BLaER1 treated with 17β-estradiol and CSF1 and Interleukin-3, amounts not matched to agents 10 nM and 100 nM (cell line): ENCODE measurements at regions not wholly inside any gene's neighbourhood (a gene's known extent, or its start where the extent isn't known, plus 50 kb on each side); places are given as distances from the start of the nearest gene placed in this dataset.

Experiments
- H3K27ac ChIP-seq, 11 experiments: shearing (Covaris generic); formaldehyde crosslinking; 2 replicates each; pipeline ENCODE4 v1.8.1; 2022
- H3K27me3 ChIP-seq, 11 experiments: shearing (Covaris generic); formaldehyde crosslinking; 2 replicates each; pipeline ENCODE4 v1.8.1; 2022
- H3K36me3 ChIP-seq, 11 experiments: shearing (Covaris generic); formaldehyde crosslinking; 2 replicates each; pipeline ENCODE4 v1.8.1; 2022
- H3K4me1 ChIP-seq, 10 experiments: shearing (Covaris generic); formaldehyde crosslinking; 2 replicates each; pipeline ENCODE4 v1.8.1; 2022
- H3K4me2 ChIP-seq, 11 experiments: shearing (Covaris generic); formaldehyde crosslinking; 2 replicates each; pipeline ENCODE4 v1.8.1; 2022
- H3K4me3 ChIP-seq, 10 experiments: shearing (Covaris generic); formaldehyde crosslinking; 2 replicates each; pipeline ENCODE4 v1.8.1; 2022
- H3K9ac ChIP-seq, 11 experiments: shearing (Covaris generic); formaldehyde crosslinking; 2 replicates each; pipeline ENCODE4 v1.8.1; 2022
- H3K9me3 ChIP-seq, 11 experiments: shearing (Covaris generic); formaldehyde crosslinking; replicated peaks in 1 of 11; 2 replicates each; pipeline ENCODE4 v1.8.1; 2022
- H4K20me1 ChIP-seq, 11 experiments: shearing (Covaris generic); formaldehyde crosslinking; 2 replicates each; pipeline ENCODE4 v1.8.1; 2022
- Cebpa-rat ChIP-seq, 11 experiments: shearing (Covaris generic); IDR thresholded peaks; 2 replicates each; pipeline ENCODE4 v1.8.1; 2022

DNA sequence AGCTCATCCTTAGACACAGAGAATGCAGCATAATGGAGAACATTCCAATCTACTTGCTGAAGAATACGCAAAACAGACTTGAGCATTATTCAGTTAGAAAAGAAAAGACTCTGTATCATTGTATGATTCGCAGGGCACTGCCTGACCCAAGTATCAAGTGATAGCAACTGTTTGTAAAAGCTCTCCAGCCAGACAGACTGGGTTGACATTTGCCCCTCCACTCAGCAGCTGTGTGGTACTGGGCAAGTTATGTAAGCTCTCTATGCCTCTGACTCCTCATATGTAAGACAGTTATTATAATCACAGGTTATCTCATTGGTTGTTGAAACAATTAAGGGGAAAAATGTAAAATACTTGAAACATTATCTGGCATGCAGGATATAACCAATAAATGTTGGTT, 505.0 kb downstream of the ELAVL2 start:
- no peaks in the 10 kb centered on the region for H3K27me3 ChIP-seq
- H3K4me1 ChIP-seq, result no peaks in the 10 kb centered on the region
- H3K4me3 ChIP-seq, result no peak overlapping the region
- no peaks in the 10 kb centered on the region for H3K36me3 ChIP-seq
- H3K9me3 ChIP-seq, result no peaks in the 10 kb centered on the region
- H4K20me1 ChIP-seq, result no peaks in the 10 kb centered on the region
- H3K4me2 ChIP-seq, result no peak overlapping the region
- no peak overlapping the region for H3K9ac ChIP-seq
- H3K27ac ChIP-seq, result no peak overlapping the region
- no peak for TF ChIP-seq Cebpa-rat (IDR thresholded peaks at IDR 0.05)

DNA sequence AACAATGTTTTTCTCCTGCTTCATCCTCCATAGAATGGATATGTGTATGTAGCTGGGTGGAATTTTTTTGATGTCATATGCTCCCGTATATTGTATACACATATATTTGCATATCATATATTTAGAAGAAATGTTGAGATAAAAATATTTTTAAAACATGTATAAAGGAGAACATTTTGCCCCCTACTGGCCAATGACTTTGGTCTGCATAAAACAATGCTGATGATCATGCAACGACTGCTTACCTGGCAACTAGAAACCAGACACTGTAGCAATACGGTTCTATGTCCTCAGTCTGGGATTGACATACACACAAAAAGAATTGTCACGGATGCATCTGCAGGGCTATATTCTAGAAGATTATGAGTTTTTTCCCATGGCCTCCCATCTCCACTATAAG, 503.6 kb downstream of the ELAVL2 start:
- H3K9ac ChIP-seq, result no peak overlapping the region
- H3K36me3 ChIP-seq, result no peaks in the 10 kb centered on the region
- no peaks in the 10 kb centered on the region for H3K9me3 ChIP-seq
- no peaks in the 10 kb centered on the region for H4K20me1 ChIP-seq
- no peak overlapping the region for H3K27ac ChIP-seq
- no peaks in the 10 kb centered on the region for H3K4me1 ChIP-seq
- H3K4me2 ChIP-seq, result no peak overlapping the region
- no peak for TF ChIP-seq Cebpa-rat (IDR thresholded peaks at IDR 0.05)
- H3K27me3 ChIP-seq, result no peaks in the 10 kb centered on the region
- H3K4me3 ChIP-seq, result no peak overlapping the region

DNA sequence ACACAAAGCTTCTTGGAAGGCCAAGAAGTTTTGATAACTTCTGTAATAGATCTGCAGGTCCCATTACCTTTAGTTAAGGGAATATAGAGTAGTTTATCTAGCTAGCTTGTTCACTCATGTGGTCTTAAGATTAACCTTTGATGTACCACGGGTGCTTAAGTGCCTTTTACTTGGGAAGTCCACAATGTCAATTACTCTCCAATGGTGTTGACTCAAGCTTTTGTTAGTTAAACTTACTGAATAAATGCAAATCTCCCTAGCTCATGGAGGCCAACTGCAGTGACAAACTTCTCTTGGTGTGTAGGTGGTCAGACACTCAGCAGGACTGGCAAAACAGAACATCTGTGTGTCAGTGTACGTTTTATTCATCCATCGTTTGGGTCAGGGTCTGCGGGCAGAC, 501.5 kb downstream of the ELAVL2 start:
- H3K9ac ChIP-seq, result no peak overlapping the region
- H3K4me2 ChIP-seq, result no peak overlapping the region

DNA sequence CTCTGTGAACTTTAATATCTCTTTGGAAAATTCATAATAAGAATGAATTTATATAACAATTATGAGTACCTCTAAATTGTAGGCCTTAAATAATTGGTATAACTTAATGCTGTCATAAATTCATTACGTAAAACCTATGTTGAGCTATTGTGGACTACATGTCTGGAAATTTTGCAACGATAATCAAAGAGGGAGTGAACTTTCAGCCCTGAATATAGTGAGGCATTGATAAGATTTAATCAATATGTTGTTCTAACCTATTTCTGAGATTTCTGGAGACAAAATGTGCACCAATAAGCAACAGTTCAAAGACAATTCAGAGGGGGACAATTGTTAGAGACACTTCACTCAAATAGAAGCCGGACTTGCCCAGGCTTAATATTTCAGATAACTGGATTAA, 499.4 kb downstream of the ELAVL2 start:
- H3K4me1 ChIP-seq, result no peaks in the 10 kb centered on the region
- H3K27me3 ChIP-seq, result no peaks in the 10 kb centered on the region
- H3K9ac ChIP-seq, result no peak overlapping the region
- no peaks in the 10 kb centered on the region for H3K36me3 ChIP-seq
- no peak overlapping the region for H3K27ac ChIP-seq
- no peak for TF ChIP-seq Cebpa-rat (IDR thresholded peaks at IDR 0.05)
- no peak overlapping the region for H3K4me2 ChIP-seq
- H3K9me3 ChIP-seq, result peaks cover 0 to 13% (median 10%) of the 10 kb centered on the region in 11 experiments; a peak in 12 of 22 replicates
- H4K20me1 ChIP-seq, result no peaks in the 10 kb centered on the region
- H3K4me3 ChIP-seq, result no peak overlapping the region

More for the DNA sequence above, 501.5 kb downstream of the ELAVL2 start:
- no peaks in the 10 kb centered on the region for H3K36me3 ChIP-seq
- no peak overlapping the region for H3K27ac ChIP-seq
- no peaks in the 10 kb centered on the region for H3K4me1 ChIP-seq
- no peaks in the 10 kb centered on the region for H3K27me3 ChIP-seq
- no peak for TF ChIP-seq Cebpa-rat (IDR thresholded peaks at IDR 0.05)
- no peaks in the 10 kb centered on the region; a peak in 1 of 22 replicates for H3K9me3 ChIP-seq
- H3K4me3 ChIP-seq, result no peak overlapping the region
- no peaks in the 10 kb centered on the region for H4K20me1 ChIP-seq

DNA sequence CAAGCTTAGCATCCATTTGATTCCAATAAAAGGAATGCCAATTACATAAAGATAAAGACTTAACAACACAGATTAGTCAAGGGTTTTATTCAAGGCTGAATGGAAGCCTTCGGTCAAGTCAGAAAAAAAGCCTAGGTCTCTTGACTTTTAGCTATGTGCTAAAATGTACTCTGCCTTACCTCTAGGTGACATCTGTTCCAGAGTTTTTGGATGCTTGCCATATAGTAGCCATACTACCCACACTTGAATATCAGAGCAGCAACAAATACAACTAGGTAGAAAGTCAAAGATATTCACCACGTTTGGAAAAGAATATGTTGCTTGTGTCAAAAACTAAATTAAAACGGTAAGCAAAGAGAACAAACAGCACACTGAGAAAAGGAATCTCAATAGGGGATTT, 484.7 kb downstream of the ELAVL2 start:
- TF ChIP-seq Cebpa-rat (IDR thresholded peaks at IDR 0.05), result no peak
- no peaks in the 10 kb centered on the region for H3K36me3 ChIP-seq
- H3K4me3 ChIP-seq, result no peak overlapping the region
- H3K4me2 ChIP-seq, result no peak overlapping the region
- no peak overlapping the region for H3K27ac ChIP-seq
- no peak overlapping the region for H3K9ac ChIP-seq
- H3K4me1 ChIP-seq, result no peaks in the 10 kb centered on the region
- H4K20me1 ChIP-seq, result no peaks in the 10 kb centered on the region
- H3K27me3 ChIP-seq, result no peaks in the 10 kb centered on the region
- no peaks in the 10 kb centered on the region for H3K9me3 ChIP-seq

DNA sequence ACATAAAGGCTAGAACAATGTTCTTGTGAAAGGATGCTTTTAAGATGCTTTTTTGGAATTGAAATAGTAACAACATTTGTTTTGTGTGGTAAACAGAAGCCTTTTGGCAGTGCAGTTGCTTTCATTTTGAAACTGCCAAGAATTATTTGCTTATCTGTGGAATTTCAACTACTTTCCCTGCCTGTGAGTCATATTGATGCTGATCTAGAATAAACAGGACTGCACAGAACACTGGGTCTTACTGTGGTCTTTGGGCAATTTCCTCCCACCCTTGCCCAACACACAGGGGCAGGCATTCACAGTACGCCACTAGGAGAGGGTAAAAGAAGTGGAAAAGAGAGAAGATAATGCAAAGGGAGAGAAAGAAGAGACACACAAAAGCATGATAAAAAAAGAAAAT, 483.7 kb downstream of the ELAVL2 start:
- Histone ChIP-seq H3K4me2 (no peak overlapping the region), H4K20me1 (no peaks in the 10 kb centered on the region), H3K27ac (no peak overlapping the region), H3K4me1 (no peaks in the 10 kb centered on the region), H3K4me3 (no peak overlapping the region), H3K36me3 (no peaks in the 10 kb centered on the region), H3K9me3 (no peaks in the 10 kb centered on the region), H3K27me3 (no peaks in the 10 kb centered on the region), H3K9ac (no peak overlapping the region)
- no peak for TF ChIP-seq Cebpa-rat (IDR thresholded peaks at IDR 0.05)

DNA sequence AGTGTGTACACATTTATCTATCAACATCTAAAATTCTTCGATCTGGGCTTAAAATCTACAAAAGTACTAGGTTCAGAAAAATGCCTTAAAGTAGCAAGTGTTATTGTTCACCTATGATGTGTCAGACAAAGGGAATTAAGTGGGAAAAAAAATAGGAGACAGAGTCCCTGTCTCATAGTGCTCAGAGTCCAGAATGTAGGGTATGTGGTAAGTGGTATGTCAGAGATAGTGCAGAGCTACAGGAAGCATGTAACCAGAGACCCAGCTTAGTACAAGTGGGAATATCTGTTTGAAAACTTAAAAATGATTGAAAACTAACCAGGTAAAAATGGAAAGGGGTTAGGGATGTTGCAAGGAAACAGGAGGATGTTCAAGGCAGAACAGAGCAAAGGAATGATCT, 482.8 kb downstream of the ELAVL2 start:
- Histone ChIP-seq H3K4me2 (no peak overlapping the region), H3K4me1 (no peaks in the 10 kb centered on the region), H3K36me3 (no peaks in the 10 kb centered on the region), H3K27me3 (no peaks in the 10 kb centered on the region), H3K27ac (no peak overlapping the region), H3K4me3 (no peak overlapping the region), H3K9me3 (no peaks in the 10 kb centered on the region), H3K9ac (no peak overlapping the region), H4K20me1 (no peaks in the 10 kb centered on the region)
- no peak for TF ChIP-seq Cebpa-rat (IDR thresholded peaks at IDR 0.05)

DNA sequence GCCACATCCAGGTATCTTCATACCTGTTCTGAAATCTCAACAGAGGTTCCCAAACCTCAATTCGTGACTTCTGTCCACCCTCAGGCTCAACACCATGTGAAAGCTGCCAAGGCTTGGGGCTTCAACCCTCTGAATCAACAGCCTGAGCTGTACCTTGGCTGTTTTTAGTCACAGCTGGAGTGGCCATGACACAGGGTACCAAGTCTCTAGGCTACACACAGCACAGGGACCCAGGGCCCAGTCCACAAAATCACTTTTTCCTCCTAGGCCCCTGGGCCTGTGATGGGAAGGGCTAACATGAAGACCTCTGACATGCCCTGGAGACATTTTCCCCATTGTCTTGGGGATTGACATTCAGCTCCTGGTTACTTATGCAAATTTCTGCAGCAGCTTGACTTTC, 464.9 kb downstream of the ELAVL2 start:
- no peak overlapping the region for H3K4me3 ChIP-seq

DNA sequence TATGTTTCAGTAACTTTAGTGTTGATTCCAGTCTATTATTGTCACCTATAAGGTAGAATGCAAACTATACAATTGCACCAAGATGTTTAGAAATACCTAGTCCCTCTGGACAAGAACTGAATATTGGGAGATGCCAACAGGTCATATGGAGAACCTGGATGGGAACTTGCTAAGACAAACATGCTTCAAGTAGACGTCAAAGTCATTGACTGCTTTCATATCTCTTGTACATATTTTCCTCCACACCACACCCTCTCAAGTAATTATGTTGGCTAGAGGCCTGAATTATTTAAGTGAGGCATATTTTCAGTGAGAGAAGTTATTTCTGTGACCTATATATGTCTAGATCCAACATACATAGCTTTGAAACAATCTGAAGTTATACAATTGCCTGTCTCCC, 453.3 kb downstream of the ELAVL2 start:
- TF ChIP-seq Cebpa-rat (IDR thresholded peaks at IDR 0.05), result no peak
- H3K9me3 ChIP-seq, result no peaks in the 10 kb centered on the region
- no peak overlapping the region for H3K4me2 ChIP-seq
- H3K9ac ChIP-seq, result no peak overlapping the region
- no peaks in the 10 kb centered on the region for H4K20me1 ChIP-seq
- H3K4me1 ChIP-seq, result no peaks in the 10 kb centered on the region
- no peak overlapping the region for H3K27ac ChIP-seq
- H3K27me3 ChIP-seq, result no peaks in the 10 kb centered on the region
- H3K36me3 ChIP-seq, result no peaks in the 10 kb centered on the region
- H3K4me3 ChIP-seq, result no peak overlapping the region

More for the DNA sequence above, 464.9 kb downstream of the ELAVL2 start:
- H3K27me3 ChIP-seq, result no peaks in the 10 kb centered on the region
- H3K27ac ChIP-seq, result no peak overlapping the region
- H3K9ac ChIP-seq, result no peak overlapping the region
- no peaks in the 10 kb centered on the region for H4K20me1 ChIP-seq
- peaks cover 0 to 21% (median 10%) of the 10 kb centered on the region in 11 experiments; a peak in 13 of 22 replicates for H3K9me3 ChIP-seq
- H3K4me1 ChIP-seq, result no peaks in the 10 kb centered on the region
- H3K4me2 ChIP-seq, result no peak overlapping the region
- no peak for TF ChIP-seq Cebpa-rat (IDR thresholded peaks at IDR 0.05)
- no peaks in the 10 kb centered on the region for H3K36me3 ChIP-seq

DNA sequence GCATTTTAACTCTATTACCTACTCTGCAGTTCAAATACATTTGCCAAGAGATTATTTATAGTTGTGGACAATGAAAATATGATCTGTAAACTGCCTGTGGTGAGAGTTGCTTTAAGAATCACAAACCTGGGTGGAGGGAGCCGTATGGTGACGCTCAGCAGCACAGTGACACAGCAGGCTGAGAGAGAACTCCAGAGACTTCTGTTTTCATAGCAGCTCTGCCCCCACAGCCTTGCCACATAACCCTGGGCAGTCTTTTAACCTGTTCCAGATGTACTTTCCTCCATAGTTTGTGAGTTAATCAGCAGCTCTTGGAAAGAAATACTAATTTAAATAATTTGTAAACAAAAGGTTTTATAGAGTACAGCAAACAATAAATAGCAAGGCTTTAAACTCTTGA, 450.5 kb downstream of the ELAVL2 start:
- no peaks in the 10 kb centered on the region for H3K27me3 ChIP-seq
- no peak for TF ChIP-seq Cebpa-rat (IDR thresholded peaks at IDR 0.05)
- no peak overlapping the region for H3K27ac ChIP-seq
- H4K20me1 ChIP-seq, result no peaks in the 10 kb centered on the region
- H3K9ac ChIP-seq, result no peak overlapping the region
- H3K4me3 ChIP-seq, result no peak overlapping the region
- H3K9me3 ChIP-seq, result no peaks in the 10 kb centered on the region
- H3K4me1 ChIP-seq, result no peaks in the 10 kb centered on the region
- no peak overlapping the region for H3K4me2 ChIP-seq
- no peaks in the 10 kb centered on the region for H3K36me3 ChIP-seq

DNA sequence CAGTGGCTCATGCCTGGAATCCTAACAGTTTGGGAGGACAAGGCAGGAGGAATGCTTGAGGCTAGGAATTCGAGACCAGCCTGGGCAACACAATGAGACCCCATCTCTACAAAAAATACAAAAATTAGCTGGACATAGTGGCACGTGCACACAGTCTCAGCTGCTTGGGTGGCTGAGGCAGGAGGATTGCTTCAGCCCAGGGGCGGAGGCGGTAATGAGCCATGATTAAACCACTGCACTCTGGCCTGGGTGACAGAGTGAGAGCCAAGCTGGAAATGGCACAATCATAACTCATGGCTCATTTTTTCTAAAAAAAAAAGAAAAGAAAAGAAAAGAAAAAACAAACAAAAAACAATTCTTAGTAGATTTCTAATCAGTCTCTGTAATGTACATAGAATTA, 446.2 kb downstream of the ELAVL2 start:
- no peaks in the 10 kb centered on the region for H3K9me3 ChIP-seq
- no peaks in the 10 kb centered on the region for H3K36me3 ChIP-seq
- H3K27ac ChIP-seq, result no peak overlapping the region

More for the DNA sequence above, 446.2 kb downstream of the ELAVL2 start:
- no peaks in the 10 kb centered on the region for H3K27me3 ChIP-seq
- H3K4me3 ChIP-seq, result no peak overlapping the region
- H3K9ac ChIP-seq, result no peak overlapping the region
- H4K20me1 ChIP-seq, result no peaks in the 10 kb centered on the region
- no peaks in the 10 kb centered on the region for H3K4me1 ChIP-seq
- no peak for TF ChIP-seq Cebpa-rat (IDR thresholded peaks at IDR 0.05)
- H3K4me2 ChIP-seq, result no peak overlapping the region
